ENCODE measurements at regions not wholly inside any gene's neighbourhood (a gene's known extent, or its start where the extent isn't known, plus 50 kb on each side); places are given as distances from the start of the nearest gene placed in this dataset.

DNA sequence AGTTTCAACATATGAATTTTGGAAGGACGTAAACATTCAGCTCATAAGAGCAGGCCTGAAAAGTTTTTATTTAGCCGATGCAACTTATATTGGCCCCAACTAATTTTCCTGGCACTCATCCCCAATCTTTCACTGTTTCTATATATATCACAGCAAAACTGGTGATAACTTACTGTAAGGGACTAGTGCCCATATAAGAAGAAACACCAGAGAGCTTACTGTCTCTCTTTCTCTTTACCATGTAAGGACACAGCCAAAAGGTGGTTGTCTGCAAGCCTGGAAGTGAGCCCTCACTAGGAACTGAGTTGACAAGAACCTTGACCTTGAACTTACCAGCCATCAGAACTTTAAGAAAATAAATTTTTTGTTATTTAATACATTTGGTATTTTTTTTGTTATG is 807.4 kb upstream of the CITED2 start:
- H3K9me3 Mint-ChIP-seq = peaks cover 10% of the 10 kb centered on the region
- no peaks in the 10 kb centered on the region for H3K4me1 Mint-ChIP-seq
- no peaks in the 10 kb centered on the region for H3K27me3 Mint-ChIP-seq (ENCODE audit: low read depth)
- H3K27ac Mint-ChIP-seq = no peak overlapping the region
- no peak overlapping the region for H3K4me3 Mint-ChIP-seq
- TF ChIP-seq, protein P1, sequence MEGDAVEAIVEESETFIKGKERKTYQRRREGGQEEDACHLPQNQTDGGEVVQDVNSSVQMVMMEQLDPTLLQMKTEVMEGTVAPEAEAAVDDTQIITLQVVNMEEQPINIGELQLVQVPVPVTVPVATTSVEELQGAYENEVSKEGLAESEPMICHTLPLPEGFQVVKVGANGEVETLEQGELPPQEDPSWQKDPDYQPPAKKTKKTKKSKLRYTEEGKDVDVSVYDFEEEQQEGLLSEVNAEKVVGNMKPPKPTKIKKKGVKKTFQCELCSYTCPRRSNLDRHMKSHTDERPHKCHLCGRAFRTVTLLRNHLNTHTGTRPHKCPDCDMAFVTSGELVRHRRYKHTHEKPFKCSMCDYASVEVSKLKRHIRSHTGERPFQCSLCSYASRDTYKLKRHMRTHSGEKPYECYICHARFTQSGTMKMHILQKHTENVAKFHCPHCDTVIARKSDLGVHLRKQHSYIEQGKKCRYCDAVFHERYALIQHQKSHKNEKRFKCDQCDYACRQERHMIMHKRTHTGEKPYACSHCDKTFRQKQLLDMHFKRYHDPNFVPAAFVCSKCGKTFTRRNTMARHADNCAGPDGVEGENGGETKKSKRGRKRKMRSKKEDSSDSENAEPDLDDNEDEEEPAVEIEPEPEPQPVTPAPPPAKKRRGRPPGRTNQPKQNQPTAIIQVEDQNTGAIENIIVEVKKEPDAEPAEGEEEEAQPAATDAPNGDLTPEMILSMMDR (IDR thresholded peaks at IDR 0.05; ENCODE audit: unreplicated experiment in 3 of 3) = no peak
- H3K36me3 Mint-ChIP-seq (ENCODE audit: low read depth) = no peaks in the 10 kb centered on the region

DNA sequence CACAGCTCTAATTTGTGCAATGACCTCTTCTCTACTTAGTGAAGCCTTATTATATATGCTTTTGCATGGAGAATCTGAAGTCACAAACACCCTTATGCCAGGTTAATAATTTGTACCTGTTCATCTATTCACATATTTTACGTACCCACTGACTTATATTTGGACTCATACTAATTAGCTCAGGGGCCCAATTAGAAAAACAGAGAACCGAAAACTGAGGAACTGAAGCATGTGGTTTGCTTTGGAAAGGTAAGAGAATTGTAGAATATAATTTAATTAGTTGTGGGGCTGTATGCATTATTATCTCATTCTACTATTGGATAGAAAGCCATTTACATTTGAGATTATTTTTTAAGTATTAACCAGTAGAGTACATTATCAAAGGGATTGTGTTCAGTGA is 805.9 kb upstream of the CITED2 start:
- no peak overlapping the region for H3K27ac Mint-ChIP-seq
- TF ChIP-seq, protein P1 (IDR thresholded peaks at IDR 0.05; ENCODE audit: unreplicated experiment in 3 of 3) = no peak
- H3K27me3 Mint-ChIP-seq (ENCODE audit: low read depth) = no peaks in the 10 kb centered on the region
- no peaks in the 10 kb centered on the region for H3K9me3 Mint-ChIP-seq
- H3K4me3 Mint-ChIP-seq = no peak overlapping the region
- no peaks in the 10 kb centered on the region for H3K4me1 Mint-ChIP-seq
- H3K36me3 Mint-ChIP-seq (ENCODE audit: low read depth) = no peaks in the 10 kb centered on the region

DNA sequence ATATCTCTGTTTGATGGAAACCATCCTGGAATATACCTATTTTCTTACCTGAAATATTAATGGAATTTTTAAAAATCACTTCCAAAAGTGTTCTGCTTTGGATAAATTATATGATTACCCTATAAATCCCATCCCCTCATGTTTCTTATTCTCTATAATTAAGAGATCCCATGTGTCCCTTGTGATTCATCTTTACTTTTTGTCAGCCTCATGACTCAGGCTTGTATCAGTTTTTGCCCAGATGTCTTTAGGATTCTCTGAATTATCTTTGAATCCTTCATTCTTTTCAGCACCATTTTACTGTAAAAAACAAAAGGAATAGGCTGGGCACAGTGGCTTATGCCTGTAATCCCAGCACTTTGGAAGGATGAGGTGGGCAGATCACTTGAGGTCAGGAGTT is 804.5 kb upstream of the CITED2 start:
- Mint-ChIP-seq H3K27ac (no peak overlapping the region), H3K27me3 (ENCODE audit: low read depth) (no peaks in the 10 kb centered on the region), H3K9me3 (no peaks in the 10 kb centered on the region), H3K36me3 (ENCODE audit: low read depth) (no peaks in the 10 kb centered on the region), H3K4me3 (no peak overlapping the region), H3K4me1 (no peaks in the 10 kb centered on the region)
- TF ChIP-seq, protein P1 (IDR thresholded peaks at IDR 0.05; ENCODE audit: unreplicated experiment in 3 of 3) = no peak

DNA sequence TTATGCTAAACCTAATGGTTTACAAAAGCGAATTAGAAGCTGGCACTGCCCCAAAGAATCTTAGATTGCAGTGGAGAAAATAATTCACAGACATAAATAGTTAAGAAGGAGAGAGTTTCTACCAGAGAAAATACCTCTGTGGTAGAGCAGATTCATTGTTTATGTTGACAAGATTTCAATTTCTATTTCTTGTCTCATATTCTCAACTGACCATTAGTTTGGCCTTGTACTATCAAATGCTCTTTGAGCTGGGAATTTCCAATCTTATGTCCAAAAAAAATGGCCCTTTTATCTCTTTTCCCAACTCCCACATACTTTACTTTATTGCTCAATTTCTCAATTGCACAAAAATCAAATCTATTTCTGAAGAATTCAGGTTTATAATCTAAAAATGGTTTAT is 804.1 kb upstream of the CITED2 start:
- Mint-ChIP-seq H3K27me3 (ENCODE audit: low read depth) (no peaks in the 10 kb centered on the region), H3K27ac (no peak overlapping the region), H3K9me3 (no peaks in the 10 kb centered on the region), H3K4me3 (no peak overlapping the region), H3K36me3 (ENCODE audit: low read depth) (no peaks in the 10 kb centered on the region), H3K4me1 (no peaks in the 10 kb centered on the region)
- TF ChIP-seq, protein P1 (IDR thresholded peaks at IDR 0.05; ENCODE audit: unreplicated experiment in 3 of 3) = no peak

DNA sequence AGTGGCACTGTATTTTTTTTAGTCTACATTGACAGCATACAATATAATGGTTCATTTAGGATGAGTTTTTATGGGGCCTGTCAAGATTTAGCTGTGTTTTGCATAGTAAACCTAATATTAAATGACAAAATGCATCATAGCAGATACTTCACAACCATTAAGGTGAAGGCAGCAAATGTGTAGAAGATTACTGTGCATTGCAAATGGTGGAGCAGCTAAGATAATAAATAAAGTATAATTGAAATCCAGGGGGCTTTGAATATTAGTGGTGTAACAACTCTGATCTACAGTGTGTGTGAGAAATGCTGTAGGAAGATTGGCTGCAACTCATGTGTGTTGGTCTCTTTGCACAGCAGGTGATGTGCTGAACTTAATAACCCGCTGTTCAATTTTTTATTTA is 801.9 kb upstream of the CITED2 start:
- no peaks in the 10 kb centered on the region for H3K27me3 Mint-ChIP-seq (ENCODE audit: low read depth)
- peaks cover 3% of the 10 kb centered on the region for H3K36me3 Mint-ChIP-seq (ENCODE audit: low read depth)
- TF ChIP-seq, protein P1 (IDR thresholded peaks at IDR 0.05; ENCODE audit: unreplicated experiment in 3 of 3) = no peak
- no peak overlapping the region for H3K27ac Mint-ChIP-seq
- peaks cover 3% of the 10 kb centered on the region for H3K9me3 Mint-ChIP-seq
- H3K4me1 Mint-ChIP-seq = no peaks in the 10 kb centered on the region
- H3K4me3 Mint-ChIP-seq = no peak overlapping the region

DNA sequence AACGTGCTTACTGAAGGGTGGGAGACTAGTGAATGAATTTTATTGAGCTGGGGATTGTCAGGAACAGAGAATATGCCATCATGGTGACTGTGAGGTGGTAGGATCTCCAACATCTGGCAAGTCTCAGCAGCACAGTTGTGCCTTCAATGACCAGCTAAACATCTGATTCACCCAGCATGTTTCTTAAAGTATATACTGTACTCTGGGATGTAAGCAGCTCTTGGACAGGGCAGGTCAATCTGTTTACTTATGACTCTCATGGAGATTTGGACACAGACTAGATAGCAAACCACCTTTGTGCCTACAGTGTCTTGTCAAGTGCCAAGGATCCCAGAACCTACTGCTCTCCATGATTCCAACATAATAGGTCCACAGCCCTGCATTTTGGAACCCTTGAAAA is 801.0 kb upstream of the CITED2 start:
- Mint-ChIP-seq H3K4me1 (no peaks in the 10 kb centered on the region), H3K27me3 (ENCODE audit: low read depth) (no peaks in the 10 kb centered on the region), H3K27ac (no peak overlapping the region), H3K4me3 (no peak overlapping the region), H3K36me3 (ENCODE audit: low read depth) (peaks cover 3% of the 10 kb centered on the region), H3K9me3 (peaks cover 5% of the 10 kb centered on the region)
- TF ChIP-seq, protein P1 (IDR thresholded peaks at IDR 0.05; ENCODE audit: unreplicated experiment in 3 of 3) = no peak

All from nephron (organoid).